Suprapubic skin (tissue), 4 donors: ENCODE measurements at regions not wholly inside any gene's neighbourhood (a gene's known extent, or its start where the extent isn't known, plus 50 kb on each side); places are given as distances from the start of the nearest gene placed in this dataset.

Experiments used
- CTCF ChIP-seq, 2 donors: fragments of 200-600 bp in 1 of 2; fragments of 450-650 bp in 1 of 2; sonication (generic) in 1 of 2; IDR thresholded peaks; one replicate each; pipeline ENCODE4 v1.5.1; 2016 to 2019; ENCODE audit warnings: antibody characterized with exemption in 2 of 2, mild to moderate bottlenecking in 1 of 2, moderate library complexity in 1 of 2
- EP300 ChIP-seq: sonication (generic); formaldehyde crosslinking; IDR thresholded peaks from one replicate; pipeline ENCODE4 v1.6.1; 2017; ENCODE audit warnings: antibody characterized with exemption
- POLR2A ChIP-seq, 2 donors: fragments of 450-650 bp; IDR thresholded peaks; one replicate each; pipeline ENCODE4 v1.6.1; 2017; ENCODE audit warnings: antibody characterized with exemption in 2 of 2, mild to moderate bottlenecking in 2 of 2, moderate library complexity in 2 of 2
- POLR2AphosphoS5 ChIP-seq, 3 donors: sonication (generic); formaldehyde crosslinking; IDR thresholded peaks; one replicate each; pipeline ENCODE4 v1.6.1; 2017; ENCODE audit warnings: antibody characterized with exemption in 3 of 3

DNA sequence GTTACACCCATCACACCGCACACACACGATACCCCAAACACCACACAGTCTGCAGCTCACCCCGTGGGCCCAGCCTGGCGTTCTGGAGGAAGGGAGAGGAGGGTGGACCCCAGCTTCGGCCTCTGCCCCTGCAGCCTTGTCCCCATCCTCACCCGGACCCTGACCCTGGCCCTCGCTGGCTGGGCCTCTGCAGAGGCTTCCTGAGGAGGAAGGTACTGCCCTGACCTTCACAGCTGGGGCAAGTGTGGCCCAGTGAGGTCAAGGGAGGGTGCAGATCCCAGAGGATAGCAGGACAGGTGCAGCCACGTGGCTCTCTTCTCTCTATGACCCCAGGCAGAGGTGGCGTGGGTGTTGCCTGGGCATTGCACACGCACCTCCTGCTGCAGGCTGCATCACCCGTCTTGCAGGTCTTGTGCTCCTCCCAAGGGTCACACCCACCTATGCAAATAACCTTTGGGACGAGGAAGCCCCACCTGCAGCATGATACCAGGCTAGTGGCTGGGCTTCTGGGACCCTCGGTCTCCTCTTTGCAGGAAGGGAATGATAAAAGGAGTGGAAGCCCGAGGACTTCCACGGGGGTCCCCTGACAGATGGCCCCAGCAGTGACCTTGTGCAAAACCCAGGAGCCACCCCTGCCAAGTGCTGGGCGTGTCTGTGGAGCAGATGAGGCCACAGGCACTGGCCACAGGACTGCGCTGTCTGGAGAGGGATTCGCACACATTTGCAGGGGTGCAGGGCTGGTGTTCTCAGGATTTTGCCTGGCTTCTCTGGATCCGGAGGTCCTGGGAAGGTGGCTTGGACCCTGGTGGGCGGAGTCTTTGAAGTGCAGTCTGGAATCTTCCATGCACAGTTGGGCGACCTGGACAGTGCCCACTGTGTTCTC is 1241.5 kb downstream of the BRD1 start:
- TF ChIP-seq CTCF (IDR thresholded peaks at IDR 0.05) (no peak), EP300 (no peak), POLR2A (IDR thresholded peaks at IDR 0.05) (no peak), POLR2AphosphoS5 (IDR thresholded peaks at IDR 0.05) (no peak)
